HFFc6 (cell line): ENCODE measurements at regions not wholly inside any gene's neighbourhood (a gene's known extent, or its start where the extent isn't known, plus 50 kb on each side); places are given as distances from the start of the nearest gene placed in this dataset.

Experiments
- DNase-seq: peaks from one replicate; pipeline ENCODE4 v3.0.0-alpha.2; 2018
- H3K27ac Mint-ChIP-seq: 2 replicates; pipeline ENCODE4 v1.8.0; 2020; ENCODE audit warnings: mild to moderate bottlenecking, mixed read lengths
- H3K27me3 Mint-ChIP-seq: 2 replicates; pipeline ENCODE4 v1.8.0; 2021; ENCODE audit warnings: mild to moderate bottlenecking, moderate library complexity, mixed read lengths; ENCODE audit not compliant: insufficient read depth
- H3K36me3 Mint-ChIP-seq: 2 replicates; pipeline ENCODE4 v1.8.0; 2021; ENCODE audit warnings: low read depth, mixed read lengths
- H3K4me1 Mint-ChIP-seq: 2 replicates; pipeline ENCODE4 v1.8.0; 2020; ENCODE audit warnings: low read depth, mixed read lengths
- H3K4me3 Mint-ChIP-seq: 2 replicates; pipeline ENCODE4 v1.8.0; 2020; ENCODE audit warnings: mild to moderate bottlenecking, moderate library complexity, mixed read lengths
- H3K9me3 Mint-ChIP-seq: 2 replicates; pipeline ENCODE4 v1.8.0; 2020; ENCODE audit warnings: mild to moderate bottlenecking, mixed read lengths
- CTCF ChIP-seq: fragments of 200-600 bp; sonication (generic); IDR thresholded peaks from 2 replicates; pipeline ENCODE4 v1.5.0; 2021; ENCODE audit warnings: antibody characterized with exemption, mild to moderate bottlenecking

DNA sequence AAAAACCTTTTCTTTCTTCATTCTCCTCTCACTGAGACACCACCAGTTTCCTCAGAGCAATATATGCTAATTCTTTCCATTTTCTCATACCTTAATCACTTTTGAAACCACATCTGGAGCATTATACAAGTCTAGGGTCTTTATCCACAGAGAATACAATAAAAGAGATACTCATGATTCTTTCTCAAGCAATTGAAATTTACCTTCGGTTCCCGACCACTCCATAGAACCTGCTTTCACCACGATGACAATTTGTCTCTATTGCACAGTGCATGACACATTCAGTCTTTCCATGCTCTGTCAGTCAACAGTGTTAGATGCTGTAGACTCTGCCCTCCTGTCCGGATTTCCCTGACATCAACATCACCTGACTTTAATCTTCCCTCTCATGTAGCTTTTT lies 409.3 kb upstream of the NWD2 start:
- Mint-ChIP-seq H3K4me1 (no peaks in the 10 kb centered on the region), H3K9me3 (peaks cover 22% of the 10 kb centered on the region), H3K36me3 (no peaks in the 10 kb centered on the region), H3K27me3 (no peaks in the 10 kb centered on the region), H3K27ac (no peak overlapping the region), H3K4me3 (no peak overlapping the region)
- TF ChIP-seq CTCF = no peak
- no peak for DNase-seq

DNA sequence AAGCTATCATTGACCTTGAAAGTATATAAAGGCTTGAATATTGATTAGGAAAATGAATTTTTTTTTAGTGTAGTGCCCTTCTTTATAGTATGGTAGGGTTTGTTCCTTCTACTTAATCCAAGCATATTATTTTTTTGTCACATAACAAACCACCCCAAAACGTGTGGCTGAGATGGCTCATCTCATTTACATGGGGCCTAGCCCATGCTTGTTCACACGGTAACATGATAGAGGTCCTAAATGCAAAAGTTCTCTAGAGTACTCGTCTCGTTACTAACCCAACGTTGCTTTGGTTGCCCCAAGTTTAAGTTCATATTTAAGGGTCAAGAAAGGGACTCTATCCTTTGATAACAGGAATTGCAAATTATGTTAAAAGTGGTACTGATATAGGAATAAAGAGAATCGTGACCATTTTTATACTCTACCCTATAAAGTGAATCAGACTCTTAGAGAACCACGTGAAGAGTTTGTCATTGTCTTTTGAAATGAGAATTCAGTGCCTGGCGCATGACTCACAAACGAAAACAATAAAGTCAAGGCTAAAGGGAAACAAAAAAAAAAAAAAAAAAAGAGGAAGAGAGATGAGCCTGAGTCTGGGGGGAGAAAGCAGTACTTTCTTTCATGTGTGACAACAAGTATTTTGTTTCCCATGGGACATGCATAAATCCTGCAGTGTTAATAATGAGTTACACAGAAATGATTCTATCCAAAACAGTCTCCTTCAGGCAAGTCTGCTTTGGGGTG lies 402.8 kb upstream of the NWD2 start:
- Mint-ChIP-seq H3K9me3 (peaks cover 35% of the 10 kb centered on the region), H3K4me1 (no peaks in the 10 kb centered on the region), H3K36me3 (no peaks in the 10 kb centered on the region), H3K27me3 (no peaks in the 10 kb centered on the region), H3K27ac (no peak overlapping the region), H3K4me3 (no peak overlapping the region)
- no peak for DNase-seq
- TF ChIP-seq CTCF = no peak

- DNase-seq = no peak
- Mint-ChIP-seq H3K4me1 (no peaks in the 10 kb centered on the region), H3K4me3 (no peak overlapping the region), H3K9me3 (peaks cover 51% of the 10 kb centered on the region), H3K36me3 (no peaks in the 10 kb centered on the region), H3K27me3 (no peaks in the 10 kb centered on the region), H3K27ac (no peak overlapping the region)
- no peak for TF ChIP-seq CTCF
Observed at GRCh38 chr4:36844448-36844847, 400.1 kb upstream of the NWD2 start.

DNA sequence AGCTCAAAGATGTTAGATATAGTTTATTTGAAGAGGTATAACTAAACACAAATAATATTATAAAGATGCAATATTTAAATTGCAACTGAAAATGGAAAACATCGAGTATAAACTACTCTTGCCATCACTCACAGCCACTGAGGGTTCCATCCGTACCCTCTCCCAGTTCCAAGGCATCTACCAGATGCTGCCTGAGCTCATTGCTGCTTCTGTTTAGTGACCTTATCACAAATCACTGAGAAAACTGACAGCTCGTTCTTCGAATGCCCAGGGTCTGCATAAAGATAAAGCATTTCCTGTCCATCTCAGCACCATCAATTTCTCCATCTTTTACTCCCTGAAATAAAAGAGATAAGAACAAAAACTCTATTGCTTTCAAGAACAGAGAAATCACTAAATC lies 391.7 kb upstream of the NWD2 start:
- H3K4me1 Mint-ChIP-seq = no peaks in the 10 kb centered on the region
- no peak overlapping the region for H3K27ac Mint-ChIP-seq
- H3K4me3 Mint-ChIP-seq = no peak overlapping the region
- no peaks in the 10 kb centered on the region for H3K36me3 Mint-ChIP-seq
- peaks cover 71% of the 10 kb centered on the region for H3K9me3 Mint-ChIP-seq
- TF ChIP-seq CTCF = no peak
- DNase-seq = no peak
- no peaks in the 10 kb centered on the region for H3K27me3 Mint-ChIP-seq

- no peaks in the 10 kb centered on the region for H3K4me1 Mint-ChIP-seq
- peaks cover 69% of the 10 kb centered on the region for H3K9me3 Mint-ChIP-seq
- TF ChIP-seq CTCF = no peak
- H3K27ac Mint-ChIP-seq = no peak overlapping the region
- no peaks in the 10 kb centered on the region for H3K36me3 Mint-ChIP-seq
- no peak for DNase-seq
- H3K27me3 Mint-ChIP-seq = no peaks in the 10 kb centered on the region
- no peak overlapping the region for H3K4me3 Mint-ChIP-seq
Observed at GRCh38 chr4:36854554-36854953, 390.0 kb upstream of the NWD2 start.
